NCI-H2107 treated with DMSO at 0.1 percent for 48 hours (cell line): ENCODE measurements at regions not wholly inside any gene's neighbourhood (a gene's known extent, or its start where the extent isn't known, plus 50 kb on each side); places are given as distances from the start of the nearest gene placed in this dataset.
"Not testable (repeated sequence)": the region's sequence is repeated elsewhere in the genome, so short reads cannot be mapped to it uniquely, and the experiment has no call there.

Experiments
- DNase-seq: peaks from one replicate; lab custom pipeline; 2025; ENCODE audit not compliant: unreplicated experiment; lab: John Stamatoyannopoulos, UW

GRCh38 chr5:103377638-103378037 is 119.1 kb downstream of the MACIR start:
- DNase-seq: not testable (repeated sequence)

DNA sequence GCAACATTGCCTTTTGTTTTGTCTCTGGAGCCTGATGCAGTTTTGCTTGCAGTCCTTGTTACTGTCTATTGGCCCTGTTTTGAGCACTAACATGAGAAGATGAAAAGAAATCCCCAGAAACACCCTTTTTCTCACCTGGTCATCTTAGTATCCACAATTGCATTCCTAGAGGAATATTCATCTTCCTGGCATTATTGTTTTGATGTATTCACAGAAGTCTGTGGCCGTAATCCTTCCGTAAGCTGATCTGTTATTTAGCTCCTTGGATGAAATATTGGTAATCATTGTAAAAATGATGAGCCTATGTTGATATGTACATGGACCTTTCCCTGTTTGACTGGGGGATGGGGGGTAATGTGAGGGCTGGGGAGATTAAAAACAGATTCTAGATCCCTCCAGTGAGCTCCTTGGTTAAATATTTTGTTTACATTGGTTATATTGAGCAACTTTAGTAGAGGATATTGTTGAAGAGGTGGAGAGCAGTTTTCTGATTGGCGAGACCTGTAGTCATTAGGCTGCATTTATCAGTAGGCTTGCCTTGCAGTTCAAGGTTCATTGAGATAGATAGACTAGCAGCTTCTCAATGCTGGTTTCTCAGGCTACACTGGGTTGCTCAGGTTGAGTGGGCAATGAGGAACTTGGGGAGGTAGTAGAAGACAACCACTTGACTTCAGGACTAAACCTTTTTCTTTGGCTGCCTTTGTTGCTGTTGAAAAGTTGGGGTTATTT is 117.5 kb downstream of the MACIR start:
- DNase-seq: no peak

DNA sequence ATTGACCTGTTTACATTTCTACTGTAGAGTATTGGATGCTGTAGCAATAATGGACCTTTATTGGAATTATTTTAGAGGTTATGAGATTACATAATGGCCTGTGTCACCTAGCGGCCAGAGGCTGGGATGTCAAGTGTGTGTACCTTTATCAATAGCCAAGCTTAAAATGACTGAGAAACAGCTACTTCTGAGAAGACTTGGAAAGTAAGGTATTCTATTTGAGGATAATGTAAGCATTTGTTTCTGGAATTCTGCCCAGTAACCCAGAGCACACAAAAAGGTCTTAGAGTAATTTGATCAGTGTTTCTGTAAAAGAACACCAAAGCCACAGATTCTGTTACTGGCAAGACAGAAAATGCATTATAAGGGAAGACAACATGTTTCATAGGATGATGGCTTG is 116.8 kb downstream of the MACIR start:
- DNase-seq: peak; percentile 55

DNA sequence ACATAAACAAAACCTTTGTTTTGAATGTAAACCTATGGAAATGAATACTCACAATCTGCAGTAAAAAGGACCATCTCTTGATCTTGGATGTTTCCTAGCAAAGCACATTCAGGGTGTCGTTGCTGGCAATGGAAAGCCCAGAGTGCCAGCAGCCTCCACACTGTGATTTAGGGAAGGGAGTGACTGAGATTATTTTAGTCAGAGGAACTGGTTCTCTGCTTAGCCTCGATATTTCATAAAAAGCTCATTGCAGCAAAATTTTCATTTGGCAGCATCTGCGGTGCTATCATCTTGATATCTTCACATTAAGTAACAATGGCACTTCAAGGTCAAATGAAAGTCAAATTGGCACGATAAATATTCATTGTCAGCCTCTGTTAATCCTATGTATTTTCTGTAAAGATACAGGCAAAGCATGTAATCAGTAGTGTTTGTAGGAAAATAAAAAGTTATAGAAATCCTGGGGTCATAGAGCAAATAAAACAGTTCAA is 116.0 kb downstream of the MACIR start:
- no peak for DNase-seq

DNA sequence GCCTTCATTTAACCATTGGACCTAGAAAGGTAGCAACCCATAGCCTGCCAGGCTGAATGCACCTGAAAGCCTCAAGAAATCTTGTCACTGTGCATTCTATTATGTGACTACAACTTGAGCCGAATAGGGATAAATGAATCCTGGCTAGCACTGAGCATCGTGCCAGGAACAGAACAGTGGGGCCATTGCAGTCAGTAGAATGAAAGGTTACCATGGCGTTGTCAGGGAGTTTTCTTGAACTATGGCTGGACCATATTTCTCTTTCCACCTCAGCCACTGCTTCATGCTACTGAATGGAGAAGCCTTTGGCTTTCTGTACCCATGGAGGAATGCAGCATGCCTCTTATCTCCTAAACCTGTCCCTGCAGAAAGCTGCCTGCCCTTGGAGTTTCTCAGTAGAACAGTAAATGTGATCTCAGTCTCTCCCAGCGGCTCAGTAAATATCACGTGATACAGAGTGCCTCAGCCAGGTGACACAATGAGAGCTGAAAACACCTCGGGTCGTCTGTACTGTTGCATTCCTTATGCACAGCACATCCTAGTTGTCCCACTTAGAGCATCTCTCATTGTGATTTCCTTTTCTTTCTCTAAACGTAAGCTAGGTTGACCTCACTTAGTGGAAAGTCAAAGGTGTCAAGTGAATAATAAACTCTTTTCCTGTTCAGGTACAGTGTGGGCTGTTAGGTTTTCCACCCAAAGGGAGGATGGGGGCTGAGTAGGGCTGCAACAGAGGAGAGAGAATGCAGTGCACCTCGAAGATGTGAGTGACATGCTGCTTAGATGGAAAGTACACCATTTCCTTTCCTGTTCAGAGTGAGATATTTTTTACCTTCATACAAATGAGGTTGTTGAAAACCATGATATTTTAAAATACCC is 115.3 kb downstream of the MACIR start:
- DNase-seq: peak; percentile 3

DNA sequence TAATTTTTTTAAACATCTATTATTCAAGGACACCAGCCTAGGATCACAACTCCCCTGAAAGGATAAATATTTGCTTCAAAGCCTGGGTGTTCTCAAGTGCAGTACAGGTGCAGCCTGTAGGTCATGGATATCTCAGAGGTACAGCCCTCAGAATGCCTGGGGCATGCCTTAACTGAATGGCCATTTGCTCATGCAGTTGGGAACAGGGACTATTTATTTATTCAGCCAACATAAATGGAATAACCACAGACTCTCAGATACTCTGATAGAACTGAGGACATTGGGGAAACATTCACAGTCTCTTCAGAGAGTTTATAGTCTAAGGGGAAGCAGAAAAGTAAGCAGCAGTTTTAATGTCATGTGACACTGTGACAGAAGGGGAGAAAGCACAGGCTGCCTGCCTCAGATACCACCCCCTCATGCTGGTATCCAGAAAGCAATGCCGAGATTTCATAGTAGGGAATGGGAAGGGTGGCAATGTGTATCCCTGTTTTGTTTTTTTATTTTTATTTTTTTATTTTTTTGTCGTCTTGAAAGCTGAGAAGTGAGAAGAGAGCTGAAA is 112.6 kb downstream of the MACIR start:
- no peak for DNase-seq

GRCh38 chr5:103369125-103370120 is 110.9 kb downstream of the MACIR start:
- peak; percentile 29 for DNase-seq

DNA sequence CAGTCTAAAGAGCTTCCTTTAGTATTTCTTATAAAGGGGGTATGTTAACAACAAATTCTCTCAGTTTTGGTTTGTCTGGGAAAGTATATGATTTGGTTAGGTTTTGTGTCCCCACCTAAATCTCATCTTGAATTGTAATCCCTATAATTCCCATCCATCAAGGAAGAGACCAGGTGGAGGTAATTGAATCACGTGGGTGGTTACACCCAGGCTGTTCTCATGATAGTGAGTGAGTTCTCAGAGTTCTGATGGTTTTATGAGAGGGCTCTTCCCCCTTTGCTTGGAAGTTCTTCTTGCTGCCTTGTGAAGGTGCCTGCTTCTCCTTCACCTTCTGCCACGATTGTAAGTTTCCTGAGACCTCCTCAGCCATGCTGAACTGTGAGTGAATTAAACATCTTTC is 109.1 kb downstream of the MACIR start:
- DNase-seq: no peak

DNA sequence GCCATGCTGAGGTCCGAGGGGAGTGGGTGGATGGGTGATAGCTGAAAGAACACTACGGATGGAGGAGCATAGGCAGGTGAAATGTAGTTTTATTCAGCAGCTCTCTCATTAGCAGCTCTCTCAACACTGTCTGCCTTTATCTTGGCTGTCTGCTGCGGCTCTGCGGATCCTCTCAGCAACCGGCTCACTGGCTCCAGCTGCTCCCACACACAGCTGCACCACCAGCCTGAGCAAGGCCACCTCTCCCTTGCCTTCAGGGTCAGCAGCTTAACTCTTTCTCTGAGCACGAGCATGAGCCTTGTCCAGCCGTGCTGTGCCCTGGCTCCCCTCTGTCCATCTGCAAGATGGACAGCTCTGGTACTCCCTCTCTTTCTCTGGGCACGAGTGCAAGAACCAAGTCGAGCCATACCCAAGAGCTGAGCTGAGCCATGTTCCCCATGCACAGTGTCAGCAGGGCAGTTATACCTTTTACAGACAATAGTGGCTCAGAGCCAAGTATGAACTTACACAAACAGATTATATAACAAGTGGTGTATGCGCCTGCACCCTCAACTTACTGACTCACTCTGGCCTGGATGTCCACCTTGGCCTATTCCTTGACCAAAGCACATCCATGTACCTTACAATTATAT is 108.5 kb downstream of the MACIR start:
- DNase-seq: no peak

DNA sequence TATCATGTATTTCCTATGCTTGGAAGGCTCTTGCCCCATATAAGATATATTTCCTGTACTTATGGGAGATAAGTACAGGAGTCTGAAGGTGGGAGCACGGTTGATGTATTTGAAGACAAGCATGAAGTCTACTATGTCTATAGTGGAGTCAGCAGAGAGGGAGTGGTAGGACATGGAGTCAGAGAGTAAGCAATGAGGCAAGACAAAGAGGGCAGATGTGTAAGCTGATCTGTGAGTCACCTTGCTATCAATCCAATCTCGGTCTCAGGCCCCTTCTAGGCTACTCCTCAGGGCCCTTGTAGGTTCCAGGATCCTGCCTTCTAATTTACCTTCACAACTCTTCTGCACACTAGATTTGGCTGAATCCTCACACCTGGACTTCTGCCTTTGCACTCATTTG is 105.5 kb downstream of the MACIR start:
- DNase-seq: no peak

- no peak for DNase-seq
Measured at GRCh38 chr5:103362211-103362610, 103.6 kb downstream of the MACIR start.

- no peak for DNase-seq
Measured at GRCh38 chr5:103360475-103360874, 101.9 kb downstream of the MACIR start.

DNA sequence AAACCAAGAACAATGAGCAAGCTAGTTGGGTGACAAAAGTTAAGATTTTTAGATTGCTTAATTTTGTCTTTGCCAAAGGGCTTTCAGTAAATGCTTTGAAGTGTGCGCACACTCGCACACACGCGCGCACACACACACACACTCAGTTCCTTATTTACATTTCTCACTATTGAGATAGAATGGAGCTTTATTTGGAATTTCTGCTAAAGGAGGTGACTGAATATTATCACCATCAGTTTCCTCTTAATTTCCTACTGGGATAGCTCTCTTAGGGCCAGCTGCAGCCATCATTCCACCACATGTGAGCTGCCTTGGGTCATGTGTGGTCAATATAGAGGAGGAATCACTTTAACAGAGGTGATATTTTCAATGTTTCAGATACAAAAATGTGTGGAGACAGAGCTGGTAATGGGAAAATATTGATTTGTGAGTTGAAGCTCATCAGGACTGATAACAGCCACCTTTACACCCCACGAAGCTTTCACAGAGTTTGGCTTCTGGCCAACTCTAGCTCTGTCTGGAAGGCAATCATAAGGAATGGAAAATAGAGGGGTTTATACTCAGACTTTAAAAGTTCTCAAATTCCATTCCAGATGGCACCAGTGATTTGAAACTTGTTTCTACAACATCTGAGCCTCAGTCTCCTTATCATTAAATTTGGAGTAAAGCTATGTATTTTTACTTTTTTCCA is 99.9 kb downstream of the MACIR start:
- no peak for DNase-seq

GRCh38 chr5:103357636-103358035 is 99.1 kb downstream of the MACIR start:
- DNase-seq: no peak

DNA sequence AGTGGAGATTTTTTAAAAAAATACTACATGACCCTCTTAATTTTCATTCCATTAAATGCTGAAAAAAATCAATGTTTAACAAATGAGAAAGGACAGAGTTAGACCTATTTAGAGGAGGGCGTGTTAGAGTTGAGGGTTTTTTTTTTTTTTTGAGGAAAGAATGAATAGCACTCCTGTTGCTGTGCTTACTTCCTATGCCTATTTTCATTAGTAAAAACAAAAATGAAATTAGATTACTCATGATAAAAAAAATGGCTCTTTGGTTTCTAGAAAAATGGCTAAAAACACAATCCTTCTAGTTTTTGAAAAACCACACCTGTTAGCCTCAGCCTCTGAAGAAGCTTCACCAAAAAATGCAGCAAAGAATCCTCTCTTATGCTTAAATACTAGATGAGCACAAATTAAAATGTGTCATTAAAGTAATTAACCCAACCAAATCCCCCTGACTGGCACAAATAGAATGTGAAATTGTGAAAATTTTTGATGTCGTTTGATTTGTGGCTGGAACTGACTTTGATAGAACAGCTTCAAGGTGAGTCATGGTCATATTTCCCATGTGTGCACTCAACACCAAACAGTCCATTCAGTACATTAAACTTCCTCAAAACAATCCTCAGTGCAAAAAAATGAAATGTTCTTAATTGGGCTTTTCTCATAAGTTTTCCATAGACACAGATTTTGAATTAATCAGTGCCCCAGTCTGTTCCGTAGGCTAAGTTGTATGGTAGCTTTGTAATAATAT is 98.0 kb downstream of the MACIR start:
- DNase-seq: no peak

GRCh38 chr5:103355579-103355978 is 97.0 kb downstream of the MACIR start:
- DNase-seq: no peak

DNA sequence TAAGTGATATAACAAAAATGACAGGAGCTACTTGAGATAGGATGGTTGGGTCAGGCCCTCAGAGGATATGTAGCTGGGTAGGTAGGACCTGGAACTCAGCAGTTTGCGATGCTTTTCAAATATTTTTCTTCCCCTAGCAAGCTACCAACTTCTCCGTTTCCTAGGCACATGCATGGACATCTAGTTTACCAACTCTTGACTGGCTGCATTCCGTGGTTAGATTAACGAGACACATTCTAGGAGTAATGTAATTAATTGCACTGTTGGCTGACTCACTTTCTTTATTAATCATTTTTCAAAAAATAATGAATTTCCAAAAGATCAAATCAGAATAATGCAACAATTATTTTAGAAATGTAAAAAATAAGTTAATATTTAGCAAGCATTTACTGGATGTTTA is 95.9 kb downstream of the MACIR start:
- no peak for DNase-seq

DNA sequence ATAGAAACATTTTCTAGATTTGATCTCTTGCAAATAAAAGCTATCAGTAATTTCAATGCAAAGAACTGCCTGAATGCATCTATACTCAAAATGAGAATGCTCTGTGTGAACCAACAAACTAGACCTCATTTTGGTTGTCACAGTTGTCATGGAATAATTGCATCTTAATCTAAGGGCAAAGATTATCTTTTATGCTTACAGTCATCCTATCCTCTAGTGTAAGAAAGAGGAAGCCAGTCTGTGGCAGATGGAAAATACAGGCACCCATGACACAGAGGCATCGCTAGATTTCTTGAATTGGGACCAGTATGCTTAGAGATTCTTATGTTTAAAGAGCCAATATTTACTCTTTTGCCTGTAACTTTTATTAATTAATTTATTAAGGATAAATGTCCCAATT is 95.0 kb downstream of the MACIR start:
- no peak for DNase-seq
